SK-N-MC (cell line): ENCODE measurements at regions not wholly inside any gene's neighbourhood (a gene's known extent, or its start where the extent isn't known, plus 50 kb on each side); places are given as distances from the start of the nearest gene placed in this dataset.

ENCODE experiments used
- EZH2 ChIP-seq: fragments of 200-600 bp; sonication (generic); IDR thresholded peaks from one replicate; pipeline ENCODE4 v1.6.1; 2017; ENCODE audit warnings: antibody characterized with exemption
- POLR2AphosphoS5 ChIP-seq: IDR thresholded peaks from 2 replicates; pipeline ENCODE4 v1.6.1; 2012; ENCODE audit warnings: mild to moderate bottlenecking, low read depth, low read length, borderline replicate concordance

GRCh38 chr5:2898661-2899060, 147.2 kb upstream of the IRX2 start:
- no peak for TF ChIP-seq EZH2
- TF ChIP-seq POLR2AphosphoS5 = no peak
